ENCODE measurements at regions not wholly inside any gene's neighbourhood (a gene's known extent, or its start where the extent isn't known, plus 50 kb on each side); places are given as distances from the start of the nearest gene placed in this dataset.
A peak's percentile ranks its signal among the peaks of the same experiment; 100 is the strongest.

GRCh38 chr4:176939445-176939844 is 146.7 kb upstream of the VEGFC start:
- Mint-ChIP-seq H3K27me3 (ENCODE audit: insufficient read depth) (no peaks in the 10 kb centered on the region; the same call in 1 of the 2 replicates), H3K4me1 (ENCODE audit: low read depth) (peaks cover 34% of the 10 kb centered on the region), H3K27ac (no peak overlapping the region), H3K36me3 (ENCODE audit: low read depth) (peaks cover 24% of the 10 kb centered on the region), H3K4me3 (no peak overlapping the region), H3K9me3 (peaks cover 10% of the 10 kb centered on the region)
- TF ChIP-seq, protein P1, sequence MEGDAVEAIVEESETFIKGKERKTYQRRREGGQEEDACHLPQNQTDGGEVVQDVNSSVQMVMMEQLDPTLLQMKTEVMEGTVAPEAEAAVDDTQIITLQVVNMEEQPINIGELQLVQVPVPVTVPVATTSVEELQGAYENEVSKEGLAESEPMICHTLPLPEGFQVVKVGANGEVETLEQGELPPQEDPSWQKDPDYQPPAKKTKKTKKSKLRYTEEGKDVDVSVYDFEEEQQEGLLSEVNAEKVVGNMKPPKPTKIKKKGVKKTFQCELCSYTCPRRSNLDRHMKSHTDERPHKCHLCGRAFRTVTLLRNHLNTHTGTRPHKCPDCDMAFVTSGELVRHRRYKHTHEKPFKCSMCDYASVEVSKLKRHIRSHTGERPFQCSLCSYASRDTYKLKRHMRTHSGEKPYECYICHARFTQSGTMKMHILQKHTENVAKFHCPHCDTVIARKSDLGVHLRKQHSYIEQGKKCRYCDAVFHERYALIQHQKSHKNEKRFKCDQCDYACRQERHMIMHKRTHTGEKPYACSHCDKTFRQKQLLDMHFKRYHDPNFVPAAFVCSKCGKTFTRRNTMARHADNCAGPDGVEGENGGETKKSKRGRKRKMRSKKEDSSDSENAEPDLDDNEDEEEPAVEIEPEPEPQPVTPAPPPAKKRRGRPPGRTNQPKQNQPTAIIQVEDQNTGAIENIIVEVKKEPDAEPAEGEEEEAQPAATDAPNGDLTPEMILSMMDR (IDR thresholded peaks at IDR 0.05): no peak
- DNase-seq: peak; percentile 21

- TF ChIP-seq, protein P1 (IDR thresholded peaks at IDR 0.05): no peak
- Mint-ChIP-seq H3K4me3 (no peak overlapping the region), H3K27ac (no peak overlapping the region), H3K9me3 (no peaks in the 10 kb centered on the region), H3K36me3 (ENCODE audit: low read depth) (peaks cover 12% of the 10 kb centered on the region), H3K4me1 (ENCODE audit: low read depth) (peaks cover 43% of the 10 kb centered on the region), H3K27me3 (ENCODE audit: insufficient read depth) (no peaks in the 10 kb centered on the region)
- DNase-seq: no peak
Measured at GRCh38 chr4:176945334-176945733, 152.6 kb upstream of the VEGFC start.

GRCh38 chr4:176949029-176949428 is 156.3 kb upstream of the VEGFC start:
- Mint-ChIP-seq H3K4me1 (ENCODE audit: low read depth) (peaks cover 23% of the 10 kb centered on the region), H3K9me3 (no peaks in the 10 kb centered on the region), H3K4me3 (no peak overlapping the region), H3K27ac (no peak overlapping the region), H3K36me3 (ENCODE audit: low read depth) (peaks cover 7% of the 10 kb centered on the region), H3K27me3 (ENCODE audit: insufficient read depth) (no peaks in the 10 kb centered on the region)
- TF ChIP-seq, protein P1 (IDR thresholded peaks at IDR 0.05): no peak
- no peak for DNase-seq

GRCh38 chr4:176953021-176953420 is 160.3 kb upstream of the VEGFC start:
- H3K4me3 Mint-ChIP-seq: no peak overlapping the region
- no peak overlapping the region for H3K27ac Mint-ChIP-seq
- peaks cover 11% of the 10 kb centered on the region for H3K4me1 Mint-ChIP-seq (ENCODE audit: low read depth)
- DNase-seq: no peak
- H3K27me3 Mint-ChIP-seq (ENCODE audit: insufficient read depth): no peaks in the 10 kb centered on the region
- peaks cover 22% of the 10 kb centered on the region for H3K9me3 Mint-ChIP-seq
- peaks cover 22% of the 10 kb centered on the region for H3K36me3 Mint-ChIP-seq (ENCODE audit: low read depth)
- TF ChIP-seq, protein P1 (IDR thresholded peaks at IDR 0.05): no peak

DNA sequence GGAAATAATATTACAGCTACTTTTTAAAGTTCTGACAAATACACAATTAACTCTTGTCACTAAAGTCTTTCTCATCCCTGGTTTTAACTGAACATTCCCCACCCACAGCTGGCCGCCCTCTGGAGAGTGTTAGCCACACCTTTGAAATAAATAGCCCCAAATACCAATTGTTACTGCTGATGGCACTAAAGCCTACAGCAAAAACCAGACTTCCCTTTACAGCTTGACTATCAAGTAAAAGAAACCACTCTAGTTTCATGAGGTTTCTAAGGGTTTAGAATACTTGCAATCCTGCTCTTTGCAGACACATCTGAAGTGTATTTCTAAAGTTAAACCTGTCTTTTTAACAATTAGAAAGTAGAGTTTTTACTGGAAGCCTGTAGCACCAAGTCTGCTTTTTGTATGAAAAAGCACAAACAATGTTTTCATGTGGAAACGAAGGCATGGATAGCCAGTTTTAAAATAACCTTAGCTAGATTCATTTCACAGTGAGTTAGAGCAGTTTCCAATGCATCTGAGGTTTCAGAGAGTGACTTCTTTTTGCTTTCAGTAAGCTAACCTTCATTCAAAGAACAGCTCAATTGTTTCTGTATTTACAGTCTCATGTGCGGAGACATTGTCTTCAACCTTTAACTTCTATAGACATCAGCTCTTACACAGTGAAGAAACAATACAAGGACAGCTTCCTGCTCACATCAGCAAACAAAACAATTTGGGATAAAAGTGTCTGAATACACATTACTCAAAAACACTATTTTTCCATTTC is 164.8 kb upstream of the VEGFC start:
- H3K9me3 Mint-ChIP-seq: peaks cover 22% of the 10 kb centered on the region
- H3K4me3 Mint-ChIP-seq: no peak overlapping the region
- peaks cover 19% of the 10 kb centered on the region for H3K4me1 Mint-ChIP-seq (ENCODE audit: low read depth)
- TF ChIP-seq, protein P1 (IDR thresholded peaks at IDR 0.05): no peak
- DNase-seq: no peak
- H3K27me3 Mint-ChIP-seq (ENCODE audit: insufficient read depth): no peaks in the 10 kb centered on the region
- H3K27ac Mint-ChIP-seq: peak overlapping the region; percentile 5; the same call in 1 of the 2 replicates
- peaks cover 22% of the 10 kb centered on the region for H3K36me3 Mint-ChIP-seq (ENCODE audit: low read depth)

Measured in HFFc6 (cell line).